ENCODE measurements at regions not wholly inside any gene's neighbourhood (a gene's known extent, or its start where the extent isn't known, plus 50 kb on each side); places are given as distances from the start of the nearest gene placed in this dataset.

DNA sequence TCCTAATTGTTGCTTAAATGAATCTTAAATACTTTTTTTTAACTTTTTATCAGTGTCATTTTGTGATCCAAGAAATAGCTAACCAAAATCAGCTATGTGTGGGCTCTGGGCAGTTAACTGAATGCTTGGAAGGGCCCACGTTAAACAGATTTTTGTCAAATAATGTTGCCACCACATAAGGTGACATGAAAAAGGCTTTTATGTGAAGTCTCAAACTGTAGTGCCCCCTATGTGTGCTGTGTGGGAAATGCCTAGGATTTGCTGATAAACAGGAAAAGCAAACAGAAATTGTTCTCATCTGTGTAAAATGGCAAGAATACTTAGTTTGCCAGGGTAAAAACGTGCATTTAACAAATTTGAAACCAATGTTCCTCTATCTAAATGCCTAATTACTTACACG, 242.2 kb downstream of the ZNF516 start:
- no peak for DNase-seq

DNA sequence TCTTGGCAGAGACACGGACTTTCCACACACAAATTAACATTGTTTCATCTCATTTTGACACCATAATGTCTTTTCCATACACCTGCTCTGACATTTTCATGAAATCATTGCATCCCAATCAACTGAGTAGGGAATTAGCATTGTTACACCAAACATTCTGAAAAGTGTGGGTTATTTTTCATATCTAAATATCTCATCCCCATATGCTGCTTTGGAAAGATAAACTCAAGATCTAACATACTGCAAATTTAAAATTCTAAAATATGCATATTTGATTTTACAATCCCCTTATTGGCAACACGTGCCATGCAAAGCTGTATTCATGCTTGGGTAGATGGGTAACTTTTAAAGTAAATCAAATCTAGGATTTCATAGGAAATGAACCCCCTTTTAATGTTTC, 242.9 kb downstream of the ZNF516 start:
- no peak for DNase-seq

DNA sequence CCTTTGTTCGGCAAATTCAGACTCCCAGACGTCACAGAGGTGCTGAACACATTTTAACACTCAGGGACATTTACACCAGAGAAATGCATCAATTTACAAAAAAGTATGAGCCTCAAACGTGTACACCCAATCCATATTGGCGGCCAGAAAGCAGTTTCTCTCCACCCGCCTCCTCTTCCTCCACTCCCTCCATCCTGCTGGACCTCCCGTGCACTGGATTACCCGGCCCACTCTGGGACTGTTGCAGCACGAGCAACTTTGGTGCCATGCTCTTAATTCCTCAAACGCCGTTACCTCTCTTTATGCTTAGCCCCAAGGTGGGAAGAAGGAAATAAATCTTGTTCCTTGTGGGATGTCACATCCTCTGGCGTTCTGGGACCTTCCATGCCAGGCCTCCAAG, 243.4 kb downstream of the ZNF516 start:
- DNase-seq: no peak

DNA sequence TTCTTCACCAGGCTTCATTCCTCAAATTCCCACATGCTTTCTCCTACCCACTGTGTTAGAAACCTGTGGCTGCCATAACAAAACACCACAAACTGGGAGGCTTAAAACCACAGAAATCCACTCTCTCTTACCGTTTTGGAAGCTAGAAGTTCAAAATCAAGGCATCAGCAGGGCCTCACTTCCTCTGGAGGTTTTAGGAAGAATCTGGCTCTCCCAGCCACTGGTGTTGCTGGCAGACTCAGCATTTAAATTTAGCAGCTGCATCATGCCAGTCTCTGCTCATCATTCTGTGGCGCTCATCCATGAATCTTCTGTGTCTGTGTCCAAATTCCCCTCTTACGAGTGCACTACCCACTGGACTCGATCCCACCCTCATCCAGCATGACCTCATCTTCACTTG, 248.5 kb downstream of the ZNF516 start:
- DNase-seq: no peak

DNA sequence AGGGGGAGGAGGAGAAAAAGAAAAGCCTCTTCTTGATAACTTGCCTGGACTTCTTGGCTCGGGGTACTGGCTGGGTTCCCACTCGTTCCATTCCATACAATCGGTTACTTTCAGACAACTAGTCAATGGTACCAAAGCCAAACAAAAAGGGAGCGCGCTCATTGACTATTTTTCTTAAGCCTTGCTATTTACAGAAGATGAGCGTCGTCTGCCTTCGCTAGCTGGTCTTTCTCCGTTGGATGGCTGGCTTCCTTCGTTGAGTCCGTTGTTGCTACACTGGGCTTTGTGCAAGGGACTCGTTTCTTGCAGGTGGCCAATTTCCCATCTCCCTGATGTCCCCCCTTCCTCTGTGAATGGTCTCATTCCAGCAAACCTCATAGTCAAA, 260.4 kb downstream of the ZNF516 start:
- DNase-seq: no peak

DNA sequence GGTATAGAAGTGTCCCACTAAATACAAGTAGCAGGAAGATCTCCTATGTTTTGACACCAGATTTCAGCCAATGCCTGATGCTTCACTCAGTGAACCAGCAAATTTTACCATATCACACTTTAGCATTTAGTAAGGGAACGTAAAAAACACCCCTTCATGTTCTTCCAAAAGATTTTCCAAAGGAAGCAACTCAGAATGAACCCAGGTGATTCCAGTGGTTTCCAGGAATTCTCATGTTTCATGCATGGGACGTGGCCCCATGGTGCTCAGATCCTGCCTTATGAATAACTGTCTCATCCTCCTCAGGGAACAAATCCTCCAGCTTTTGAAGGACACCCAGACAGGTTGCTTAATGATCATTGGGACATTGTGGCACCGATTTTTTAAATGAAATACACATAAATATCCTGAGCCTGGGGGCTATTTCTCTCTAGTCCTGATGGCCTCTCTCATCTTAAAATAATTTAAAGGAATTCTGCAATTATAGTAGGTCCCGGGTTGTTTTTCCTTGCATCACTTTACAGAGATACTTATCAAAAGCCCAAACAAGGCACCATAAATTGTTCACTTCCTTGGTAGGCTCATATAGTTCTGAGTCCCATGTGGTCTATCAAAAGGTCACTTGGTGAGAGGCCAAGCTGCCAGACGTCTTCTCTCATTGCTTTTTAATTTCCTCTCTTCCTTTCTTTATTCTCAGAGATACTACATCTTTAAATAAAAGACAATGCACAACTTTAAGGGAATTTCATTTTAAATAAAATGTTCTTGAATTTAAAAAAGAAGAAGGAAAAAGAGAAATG, 261.0 kb downstream of the ZNF516 start:
- no peak for DNase-seq

DNA sequence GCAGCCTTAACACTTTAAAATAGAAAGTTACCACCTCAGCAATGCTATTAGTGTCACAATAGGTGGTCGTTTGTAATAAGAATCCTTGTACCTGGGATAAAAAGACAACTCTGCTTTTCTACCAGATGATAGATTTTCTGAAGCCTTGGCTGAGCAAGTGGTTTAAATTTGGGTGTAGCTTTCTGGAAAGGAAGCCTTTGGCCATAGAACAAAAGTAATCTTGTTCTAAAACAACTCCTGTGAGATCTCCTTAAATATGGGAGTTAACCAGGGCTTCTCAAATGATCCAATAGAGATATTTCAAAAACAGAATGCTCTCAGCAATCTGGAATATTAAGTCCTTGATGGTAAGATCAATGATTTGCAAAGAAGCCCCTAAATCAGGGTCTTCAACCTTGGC, 261.6 kb downstream of the ZNF516 start:
- DNase-seq: no peak

DNA sequence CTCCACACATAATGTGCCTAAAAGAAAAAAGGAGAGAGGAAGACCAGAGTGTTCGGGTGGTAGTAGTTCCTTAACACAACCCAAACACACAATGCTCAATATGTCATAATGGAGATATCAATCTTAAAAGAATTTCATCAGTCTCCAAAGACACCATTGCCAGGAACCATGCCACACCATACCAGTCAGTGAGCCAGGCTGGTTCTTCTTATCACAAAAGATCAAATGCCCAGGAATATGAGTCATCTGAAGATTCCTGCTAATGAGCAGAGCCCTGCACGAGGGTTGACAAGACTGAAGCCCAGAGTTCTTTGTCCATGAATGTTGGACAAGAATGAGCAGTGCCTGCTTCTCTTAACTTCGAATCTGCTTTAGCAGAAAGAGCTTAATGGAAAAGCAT, 262.3 kb downstream of the ZNF516 start:
- no peak for DNase-seq

DNA sequence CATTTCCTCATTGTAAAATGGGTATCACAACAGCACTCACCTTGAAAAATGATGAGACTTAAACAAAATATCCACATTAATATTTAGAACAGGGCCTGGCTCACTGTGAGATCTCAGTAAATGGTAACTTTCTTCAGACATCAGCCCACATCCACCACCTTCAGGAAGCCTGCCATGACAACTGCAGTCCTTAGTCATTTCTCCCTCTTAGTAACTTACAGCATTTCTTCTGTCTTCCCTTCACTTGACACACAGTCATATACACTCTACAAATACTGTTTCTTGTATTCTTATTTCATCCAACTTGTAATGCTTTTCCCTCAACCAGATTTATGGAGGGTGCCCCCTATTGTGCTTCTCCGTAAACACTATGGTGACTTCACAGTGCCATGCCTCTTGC, 263.0 kb downstream of the ZNF516 start:
- DNase-seq: no peak

DNA sequence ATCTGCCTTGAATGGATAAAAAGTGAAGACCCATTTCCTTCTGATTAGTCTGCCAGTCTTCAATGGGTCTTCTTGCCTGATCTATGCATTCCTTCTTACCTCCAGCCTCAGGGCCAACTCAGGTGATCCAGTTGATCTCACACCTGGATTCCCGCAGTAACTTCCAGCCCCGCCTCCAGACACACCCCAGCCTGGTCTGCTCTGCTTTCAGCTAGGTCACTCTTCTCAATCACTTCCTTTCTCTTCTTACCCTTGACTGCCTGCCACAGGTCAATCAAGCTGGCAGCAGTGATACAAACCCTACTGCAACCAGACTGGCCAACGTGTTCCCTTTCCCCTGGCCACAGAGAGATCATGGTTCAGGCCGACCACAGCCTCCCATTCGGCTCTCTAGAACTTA, 263.6 kb downstream of the ZNF516 start:
- no peak for DNase-seq

DNA sequence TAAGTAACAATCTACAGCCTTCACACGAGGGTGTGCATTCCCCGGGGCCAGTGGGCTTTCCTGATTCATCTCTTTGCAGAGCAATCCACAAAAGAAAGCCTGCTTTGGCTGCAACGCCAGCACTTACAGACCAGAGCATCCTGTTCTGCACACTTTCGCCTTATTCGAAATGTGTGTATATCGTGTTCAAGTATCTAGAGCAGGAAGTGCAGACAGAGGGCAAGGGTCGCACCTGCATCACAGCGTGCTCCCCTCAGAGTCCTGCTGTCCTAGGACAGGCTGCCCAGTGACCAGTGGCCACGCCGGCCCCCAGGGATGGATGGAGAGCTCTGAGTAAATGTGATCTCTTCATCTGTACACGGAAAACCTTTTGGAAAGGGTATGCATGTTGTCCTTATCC, 264.3 kb downstream of the ZNF516 start:
- no peak for DNase-seq

DNA sequence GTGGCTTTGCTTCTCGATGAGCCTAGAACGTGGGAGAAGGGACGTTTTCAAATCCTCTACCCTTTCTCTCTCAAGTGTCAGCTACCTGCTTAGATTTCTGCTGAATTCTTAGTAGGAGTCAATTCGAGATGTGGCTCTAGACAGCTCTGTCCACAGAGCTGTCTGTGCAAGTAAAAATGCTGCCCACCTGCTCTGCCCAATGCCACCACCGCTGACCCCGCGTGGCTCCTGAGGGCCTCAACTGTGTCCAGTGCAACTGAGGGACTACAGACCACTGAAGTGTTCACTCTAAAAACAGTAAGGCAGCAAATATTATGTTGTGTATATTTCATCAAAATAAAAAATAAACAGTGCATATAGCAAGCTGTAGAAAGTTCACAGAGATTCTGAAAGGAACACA, 266.3 kb downstream of the ZNF516 start:
- DNase-seq: no peak

DNA sequence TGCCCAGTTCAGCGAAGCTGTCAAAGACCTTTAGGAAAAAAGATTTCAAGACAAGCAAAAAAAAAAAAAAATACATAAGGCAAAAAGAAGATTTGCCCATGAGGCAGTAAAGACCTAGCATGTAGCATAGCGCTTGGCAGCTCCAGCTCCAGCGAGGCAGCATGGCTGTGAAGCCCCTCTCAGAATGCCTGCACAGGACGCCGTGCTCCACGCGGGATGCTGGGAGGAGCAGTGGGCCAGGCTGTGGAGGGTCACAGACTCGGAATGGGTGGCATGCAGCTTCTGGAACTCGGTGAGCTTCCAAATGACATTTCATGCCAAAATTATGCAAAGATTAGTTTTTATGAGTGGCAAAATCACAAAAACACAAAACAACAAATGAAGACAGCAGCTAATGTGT, 267.3 kb downstream of the ZNF516 start:
- DNase-seq: no peak

DNA sequence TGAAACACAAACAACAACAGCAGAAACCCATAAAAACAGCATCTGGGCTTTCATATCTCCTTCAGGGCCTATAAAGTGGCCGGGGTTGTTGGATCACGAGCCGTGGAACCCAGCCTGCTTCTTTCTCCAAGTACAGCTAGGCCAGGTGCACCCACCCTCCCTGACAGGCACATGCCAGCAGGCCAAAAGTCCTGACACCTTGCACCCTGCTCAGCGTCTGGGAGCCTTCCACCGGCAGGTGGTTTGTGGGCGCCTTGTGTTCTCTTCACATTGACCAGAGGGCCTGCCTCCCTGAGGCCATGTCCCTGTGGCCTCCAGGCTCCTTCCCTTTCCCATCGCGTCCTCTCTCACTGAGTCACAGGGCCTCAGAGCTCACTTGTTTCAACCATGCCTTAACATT, 271.6 kb downstream of the ZNF516 start:
- no peak for DNase-seq

DNA sequence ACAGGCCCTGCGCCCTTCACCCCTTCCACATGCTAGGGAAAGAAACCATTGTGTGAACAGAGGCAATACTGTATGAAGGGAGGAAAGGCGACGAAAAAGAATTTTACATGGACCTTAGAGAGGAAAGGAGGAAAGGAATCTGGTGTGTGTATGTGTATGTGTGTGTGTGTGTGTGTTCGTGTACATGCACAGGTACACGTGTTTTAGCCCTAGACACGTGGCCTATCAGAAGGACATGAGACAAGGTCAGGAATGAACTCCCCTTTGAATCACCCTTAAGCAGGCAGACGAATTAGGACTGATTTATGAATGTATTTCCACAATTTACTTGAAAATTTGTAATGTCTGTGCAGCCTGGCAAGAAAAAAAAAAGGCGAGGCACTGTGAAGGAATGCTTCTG, 276.0 kb downstream of the ZNF516 start:
- DNase-seq: no peak

DNA sequence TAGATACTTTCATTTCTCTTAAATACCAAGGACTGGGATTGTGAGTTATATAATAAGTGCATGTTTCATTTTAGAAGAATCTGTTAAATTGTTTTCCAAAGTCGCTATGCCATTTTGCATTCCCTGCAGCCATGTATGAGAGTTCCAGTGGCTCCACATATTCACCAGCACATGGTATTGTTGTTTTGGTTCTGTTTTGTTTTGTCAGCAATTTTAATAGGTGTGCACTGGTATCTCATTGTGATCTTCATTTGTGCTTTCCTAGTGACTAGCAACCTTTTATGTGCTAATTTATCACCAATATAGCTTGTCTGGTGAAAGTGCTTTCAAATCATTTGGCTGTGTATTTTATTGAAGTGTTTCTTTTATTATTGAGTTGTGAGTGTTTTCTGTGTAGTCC, 278.9 kb downstream of the ZNF516 start:
- DNase-seq: no peak

DNA sequence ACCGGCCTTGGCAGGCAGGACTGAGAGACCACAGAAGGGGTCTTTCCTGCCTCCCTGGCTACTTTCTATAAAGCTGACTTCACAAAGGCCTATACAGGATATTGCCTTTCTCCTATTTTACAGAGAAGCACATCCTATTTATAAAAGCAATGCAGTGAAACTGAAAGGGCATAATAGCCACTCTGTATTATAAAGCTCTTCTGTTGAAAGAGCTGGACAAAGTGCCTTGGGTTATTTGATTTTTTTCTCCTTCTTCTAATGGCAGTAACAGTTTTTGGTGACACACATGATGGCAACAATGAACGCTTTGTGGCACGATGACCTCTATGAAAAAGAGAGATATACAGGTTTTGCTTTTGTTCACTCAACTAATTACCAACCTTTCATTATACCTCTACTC, 281.1 kb downstream of the ZNF516 start:
- DNase-seq: no peak

DNA sequence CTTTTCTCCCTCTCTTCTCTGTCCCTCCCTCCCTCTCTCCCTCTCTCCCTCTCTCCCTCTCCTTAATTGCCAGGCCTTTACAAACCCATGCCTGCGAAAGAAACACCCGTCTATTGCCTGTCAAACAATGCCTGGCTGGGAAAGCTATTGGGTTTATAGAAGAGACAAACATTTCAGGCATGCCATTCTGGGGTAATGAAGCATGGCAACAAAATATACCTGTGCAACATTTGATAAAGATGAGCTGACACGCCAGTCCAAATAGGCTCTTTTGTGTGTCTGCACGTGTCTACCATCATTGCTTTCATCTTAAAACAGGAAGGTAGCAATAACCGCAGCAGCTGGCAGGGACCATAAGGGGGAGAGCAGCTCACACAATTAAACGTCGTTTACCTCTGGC, 282.1 kb downstream of the ZNF516 start:
- DNase-seq: no peak

DNA sequence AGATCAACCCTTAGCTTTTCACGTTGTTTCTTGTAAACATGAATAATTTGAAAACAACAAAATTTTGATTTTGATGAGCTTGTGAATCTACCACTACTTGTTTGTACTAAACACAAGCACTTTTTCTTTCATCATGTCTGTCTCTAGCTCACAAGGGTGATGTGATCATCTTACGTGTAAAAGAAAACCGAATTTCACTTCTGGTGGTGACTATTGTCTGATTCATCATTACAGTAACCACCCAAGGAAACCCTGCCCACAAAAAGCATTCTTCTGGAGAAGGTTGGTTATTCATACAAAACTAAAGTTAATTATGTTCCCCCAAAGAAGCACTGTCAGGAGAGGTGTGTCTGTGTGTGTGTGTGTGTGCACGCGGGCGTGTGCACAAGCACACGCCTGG, 285.4 kb downstream of the ZNF516 start:
- no peak for DNase-seq

DNA sequence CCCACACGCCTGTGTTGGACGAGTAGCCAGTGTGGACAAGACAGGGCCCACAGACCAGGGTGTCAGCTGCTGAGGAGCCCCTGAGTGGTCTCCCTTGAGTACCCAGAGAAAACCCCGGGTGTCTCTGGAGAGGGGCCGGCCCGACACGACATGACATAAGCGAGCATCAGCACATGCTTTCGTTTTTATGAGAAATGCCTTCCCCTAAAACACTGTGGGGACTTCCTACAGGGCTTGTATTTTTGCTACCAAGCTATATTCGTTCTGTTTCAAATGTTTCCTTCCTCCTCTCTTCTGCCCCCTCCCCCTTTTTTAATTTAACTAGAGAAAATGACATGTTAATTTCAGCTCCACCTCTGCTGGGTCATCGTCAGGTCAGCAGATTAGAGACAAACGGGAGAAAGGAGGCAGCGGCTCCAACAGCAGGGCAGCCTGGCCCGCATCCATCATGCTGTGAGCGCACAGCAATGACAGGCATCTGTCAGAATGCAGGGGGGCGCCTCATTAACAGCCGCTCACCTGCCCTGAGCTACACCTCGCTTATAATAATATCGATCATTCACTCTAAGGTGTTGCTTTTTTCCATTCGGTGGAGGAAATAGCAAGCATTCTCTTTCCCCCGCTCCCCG, 286.2 kb downstream of the ZNF516 start:
- no peak for DNase-seq

DNA sequence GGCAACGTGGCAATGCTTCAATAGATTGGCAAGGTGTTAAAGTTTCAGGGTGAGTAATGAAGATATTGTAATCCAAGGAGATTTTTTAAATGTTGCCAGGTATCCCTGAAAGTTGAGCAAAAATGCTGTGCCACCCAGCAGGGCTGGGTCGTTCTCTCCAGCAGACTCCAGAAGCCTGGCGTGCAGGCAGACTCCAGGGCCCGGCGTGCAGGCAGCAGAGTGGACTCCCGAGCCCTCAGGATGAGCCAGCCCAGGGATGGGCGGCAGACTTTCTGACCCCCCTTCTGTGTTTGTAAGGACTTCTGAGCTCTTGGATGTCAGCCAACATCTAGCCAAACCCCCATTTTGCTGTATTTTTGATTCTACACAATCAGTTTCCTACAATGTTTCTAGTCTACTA, 289.1 kb downstream of the ZNF516 start:
- no peak for DNase-seq

DNA sequence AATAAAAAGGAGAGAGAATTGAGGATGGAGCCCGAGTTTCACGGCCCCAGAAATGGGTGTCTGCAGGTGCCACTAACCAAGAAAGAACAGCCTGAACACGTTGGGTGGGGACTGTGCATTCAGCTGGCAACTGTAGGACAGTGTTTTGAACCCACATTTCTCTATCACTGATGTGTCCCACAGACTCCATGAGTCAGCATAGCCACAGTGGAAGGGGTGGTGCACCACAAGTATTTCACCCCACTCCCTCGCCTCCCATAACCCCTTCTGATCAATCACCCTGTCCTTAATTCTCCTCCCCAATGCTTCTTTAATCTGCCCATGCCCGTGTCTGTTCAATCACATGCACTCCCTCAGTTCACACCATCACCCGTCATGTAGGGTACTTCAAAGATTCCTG, 291.5 kb downstream of the ZNF516 start:
- no peak for DNase-seq

DNA sequence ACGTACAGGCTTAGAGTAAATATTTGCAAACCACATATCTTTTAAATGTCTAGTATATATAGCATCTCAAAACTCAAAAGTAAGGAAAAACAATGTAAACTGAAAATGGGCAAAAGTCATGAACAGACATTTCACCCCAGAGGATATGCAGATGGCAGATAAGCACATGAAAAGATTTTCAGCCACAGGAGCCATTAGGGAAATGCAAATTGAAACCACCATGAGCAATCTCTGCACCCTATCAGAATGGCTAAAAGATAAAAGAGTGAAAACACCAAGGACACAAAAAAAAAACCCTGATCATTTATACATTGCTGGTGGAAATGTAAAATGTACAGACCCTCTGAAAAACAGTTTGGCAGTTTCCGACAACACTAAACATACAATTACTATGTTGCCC, 292.7 kb downstream of the ZNF516 start:
- no peak for DNase-seq

DNA sequence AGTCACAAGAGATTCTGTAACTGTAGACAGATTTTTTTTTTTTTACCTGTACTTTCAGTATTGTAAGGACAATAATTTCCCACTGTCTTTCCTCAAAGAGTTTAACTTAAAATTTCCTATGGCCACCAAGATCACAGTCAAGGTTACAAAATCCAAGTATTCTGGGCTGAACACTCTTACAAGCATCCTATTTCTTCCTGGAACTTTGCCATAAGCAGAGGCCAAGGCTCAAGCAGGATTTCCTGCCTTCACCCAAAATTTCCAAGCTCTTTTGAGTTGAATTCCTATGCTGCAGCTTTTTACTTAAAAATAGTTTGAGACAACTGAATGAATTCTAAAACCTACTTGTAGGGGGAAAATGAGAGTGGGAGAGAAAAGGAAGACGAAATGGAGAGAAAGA, 299.4 kb downstream of the ZNF516 start:
- DNase-seq: no peak

DNA sequence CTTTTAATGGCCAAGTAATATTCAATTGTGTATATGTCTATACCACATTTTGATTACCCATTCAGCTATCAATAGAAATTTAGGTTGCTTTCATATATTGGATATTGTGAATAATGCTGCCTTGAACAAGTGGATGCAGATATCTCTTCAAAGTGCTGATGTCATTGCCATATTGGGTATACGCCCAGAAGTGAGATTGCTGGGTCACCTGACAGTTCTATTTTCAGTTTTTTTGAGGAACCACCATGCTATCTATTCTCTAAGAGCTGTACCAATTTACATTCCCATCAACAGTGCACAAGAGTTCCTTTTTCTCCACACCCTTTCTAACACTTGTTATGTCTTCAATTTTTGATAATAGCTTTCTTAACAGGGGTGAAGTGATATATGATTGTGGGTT, 306.9 kb downstream of the ZNF516 start:
- DNase-seq: no peak

Data from central memory CD4-positive, alpha-beta T cell (primary cell).